K562 (cell line): ENCODE measurements at regions not wholly inside any gene's neighbourhood (a gene's known extent, or its start where the extent isn't known, plus 50 kb on each side); places are given as distances from the start of the nearest gene placed in this dataset.
A peak's percentile ranks its signal among the peaks of the same experiment; 100 is the strongest.

Source experiments
- CREB1 ChIP-seq, 2 experiments: sonication (generic) in 1 of 2; formaldehyde crosslinking in 1 of 2; IDR thresholded peaks; 2 replicates each; pipeline versions ENCODE4 v1.6.1 to v1.8.0; 2012 to 2022; ENCODE audit warnings: inconsistent platforms in 1 of 2, mild to moderate bottlenecking in 1 of 2, missing genetic modification reagents in 1 of 2, moderate library complexity in 1 of 2
- FOXK2 ChIP-seq, 2 experiments: fragments of 450-650 bp; IDR thresholded peaks in 1 of 2; conservative IDR thresholded peaks in 1 of 2; 2 replicates each; pipeline ENCODE4 v1.6.1; 2016; ENCODE audit warnings: low read depth in 2 of 2, mild to moderate bottlenecking in 1 of 2
- IRF2 ChIP-seq: sonication (generic); formaldehyde crosslinking; IDR thresholded peaks from 2 replicates; pipeline ENCODE4 v1.8.1; 2022; ENCODE audit warnings: mild to moderate bottlenecking, missing genetic modification reagents
- KLF16 ChIP-seq: IDR thresholded peaks from 2 replicates; pipeline ENCODE4 v1.6.1; 2016; ENCODE audit warnings: antibody characterized with exemption
- MAFF ChIP-seq: IDR thresholded peaks from 2 replicates; pipeline ENCODE4 v1.6.1; 2012; ENCODE audit warnings: low read length, improper control_type of control experiment
- MEF2D ChIP-seq: conservative IDR thresholded peaks from 2 replicates; pipeline ENCODE4 v1.6.1; 2016; ENCODE audit warnings: low read depth, missing genetic modification characterization, missing compliant biosample characterization
- MTA1 ChIP-seq: fragments of 450-650 bp; IDR thresholded peaks from 2 replicates; pipeline ENCODE4 v1.6.1; 2017; ENCODE audit warnings: borderline replicate concordance
- NFRKB ChIP-seq: fragments of 450-650 bp; IDR thresholded peaks from 2 replicates; pipeline ENCODE4 v1.6.1; 2016; ENCODE audit warnings: low read depth
- PCBP2 ChIP-seq: fragments of 200-400 bp; formaldehyde crosslinking; IDR thresholded peaks from 2 replicates; pipeline ENCODE4 v1.6.1; 2018; ENCODE audit warnings: low read length, low read depth, mild to moderate bottlenecking, moderate library complexity; ENCODE audit not compliant: poor library complexity, severe bottlenecking
- TBL1XR1 ChIP-seq, 2 experiments: IDR thresholded peaks; 2 replicates each; pipeline ENCODE4 v1.6.1; 2012; ENCODE audit warnings: improper control_type of control experiment in 2 of 2, low read length in 2 of 2, mild to moderate bottlenecking in 1 of 2
- ZBTB7A ChIP-seq: IDR thresholded peaks from 2 replicates; pipeline ENCODE4 v1.6.1; 2011; ENCODE audit warnings: low read depth, mild to moderate bottlenecking, low read length, moderate library complexity, borderline replicate concordance; ENCODE audit not compliant: control insufficient read depth
- ZSCAN29 ChIP-seq: fragments of 450-650 bp; IDR thresholded peaks from 2 replicates; pipeline ENCODE4 v1.6.1; 2017
- TF ChIP-seq, protein P1 (sequence below): fragments of 450-650 bp; conservative IDR thresholded peaks from 2 replicates; pipeline ENCODE4 v1.6.1; 2016; ENCODE audit warnings: missing genetic modification characterization, low read depth, mild to moderate bottlenecking, control low read depth, missing compliant biosample characterization
- TF ChIP-seq, protein P2 (sequence below), 2 experiments: fragments of 450-650 bp; conservative IDR thresholded peaks; 2 replicates each; pipeline ENCODE4 v1.6.1; 2017; ENCODE audit warnings: mild to moderate bottlenecking in 2 of 2, moderate library complexity in 2 of 2
- TF ChIP-seq, protein P3 (sequence below): fragments of 450-650 bp; formaldehyde crosslinking; IDR thresholded peaks from 2 replicates; pipeline ENCODE4 v1.4.0; 2022; ENCODE audit warnings: missing genetic modification characterization
- TF ChIP-seq, protein P4 (sequence below), 2 experiments: IDR thresholded peaks; 2 replicates each; pipeline ENCODE4 v1.6.1; 2011; ENCODE audit warnings: borderline replicate concordance in 1 of 2, control low read depth in 1 of 2, low read depth in 1 of 2, low read length in 1 of 2, mild to moderate bottlenecking in 1 of 2, mixed read lengths in 1 of 2, moderate library complexity in 1 of 2; ENCODE audit not compliant: insufficient read depth in 1 of 2, insufficient read length in 1 of 2, poor library complexity in 1 of 2, severe bottlenecking in 1 of 2; ENCODE audit errors: extremely low read depth in 1 of 2
- TF ChIP-seq, protein P5 (sequence below), 2 experiments: fragments of 250-450 bp in 1 of 2; fragments of 450-650 bp in 1 of 2; sonication (Bioruptor Pico) in 1 of 2; IDR thresholded peaks; 2 replicates each; pipeline versions ENCODE4 v1.6.1 to v1.8.0; 2016 to 2021; ENCODE audit warnings: mild to moderate bottlenecking in 2 of 2, moderate library complexity in 2 of 2, missing compliant biosample characterization in 1 of 2, missing genetic modification characterization in 1 of 2

DNA sequence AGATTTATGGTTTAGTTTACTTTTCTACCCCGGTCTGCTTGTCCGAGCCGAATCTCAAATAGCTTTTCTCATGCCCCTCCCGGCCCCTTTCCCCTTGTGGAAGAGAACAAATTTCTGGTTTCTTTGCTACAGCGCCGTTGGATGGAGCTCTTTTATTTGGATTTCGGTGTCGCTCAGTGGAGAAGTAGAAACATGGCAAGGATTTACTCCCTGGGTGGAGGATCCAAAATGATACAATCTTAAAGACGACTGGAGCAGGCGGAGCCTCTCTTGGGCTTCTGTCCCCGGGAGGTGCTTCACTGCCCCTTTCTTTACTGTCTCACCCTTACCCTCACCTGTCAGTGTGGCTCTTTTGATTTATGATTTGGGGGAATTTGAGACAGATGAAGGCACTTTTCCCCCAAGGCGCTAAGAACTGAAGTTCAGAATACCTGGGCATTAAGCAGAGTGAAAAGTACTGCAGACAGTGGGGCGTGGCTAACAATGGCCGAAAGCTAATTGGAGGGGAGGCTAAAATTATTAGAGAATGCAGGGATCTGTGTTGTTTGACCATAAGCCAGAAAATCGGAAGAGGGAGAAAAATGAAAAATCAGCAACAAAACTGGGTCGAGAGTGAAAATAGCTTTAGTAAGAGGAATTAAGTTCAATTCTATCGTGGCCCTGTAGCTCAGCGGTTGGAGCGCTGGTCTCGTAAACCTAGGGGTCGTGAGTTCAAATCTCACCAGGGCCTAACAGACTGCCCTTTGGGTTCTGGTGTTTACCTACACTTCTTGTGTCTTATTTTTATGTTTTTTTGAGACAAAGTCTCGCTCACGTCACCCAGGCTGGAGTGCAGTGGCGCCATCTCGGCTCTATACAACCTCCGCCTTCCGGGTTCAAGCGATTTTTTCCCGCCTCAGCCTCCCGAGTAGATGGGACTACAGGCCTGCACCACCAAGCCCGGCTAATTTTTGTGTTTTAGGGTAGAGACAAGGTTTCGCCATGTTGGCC, 145.1 kb upstream of the ZNF184 start (continued):
- TF ChIP-seq, protein P1, sequence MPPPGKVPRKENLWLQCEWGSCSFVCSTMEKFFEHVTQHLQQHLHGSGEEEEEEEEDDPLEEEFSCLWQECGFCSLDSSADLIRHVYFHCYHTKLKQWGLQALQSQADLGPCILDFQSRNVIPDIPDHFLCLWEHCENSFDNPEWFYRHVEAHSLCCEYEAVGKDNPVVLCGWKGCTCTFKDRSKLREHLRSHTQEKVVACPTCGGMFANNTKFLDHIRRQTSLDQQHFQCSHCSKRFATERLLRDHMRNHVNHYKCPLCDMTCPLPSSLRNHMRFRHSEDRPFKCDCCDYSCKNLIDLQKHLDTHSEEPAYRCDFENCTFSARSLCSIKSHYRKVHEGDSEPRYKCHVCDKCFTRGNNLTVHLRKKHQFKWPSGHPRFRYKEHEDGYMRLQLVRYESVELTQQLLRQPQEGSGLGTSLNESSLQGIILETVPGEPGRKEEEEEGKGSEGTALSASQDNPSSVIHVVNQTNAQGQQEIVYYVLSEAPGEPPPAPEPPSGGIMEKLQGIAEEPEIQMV (tag): 0 out of 2 replicates have a peak, but pooled peaks have one; percentile 9
- TF ChIP-seq TBL1XR1 (IDR thresholded peaks at IDR 0.05; ENCODE audit: low read length in 2 of 2) (peak in 1 of 2 experiments; percentile 83; a peak in 1 of 4 replicates), IRF2 (CRISPR knock-in tag) (no peak), MAFF (peak; percentile 16; the same call in 1 of the 2 replicates), ZBTB7A (0 out of 2 replicates have a peak, but pooled peaks have one; percentile 22), NFRKB (0 out of 2 replicates have a peak, but pooled peaks have one; percentile 31), ZSCAN29 (no peak; the same call in 1 of the 2 replicates), PCBP2 (no peak), CREB1 (IDR thresholded peaks at IDR 0.05) (0 out of 2 replicates have a peak, but pooled peaks have one; percentile 36), CREB1 (CRISPR knock-in tag; IDR thresholded peaks at IDR 0.05) (no peak), MTA1 (peak; percentile 57; the same call in 1 of the 2 replicates), KLF16 (no peak), FOXK2 (conservative IDR thresholded peaks at IDR 0.05 in 1 of 2, IDR thresholded peaks at IDR 0.05 in 1 of 2; ENCODE audit: low read depth in 2 of 2) (peak; percentile 38 to 41), MEF2D (tag) (0 out of 2 replicates have a peak, but pooled peaks have one; percentile 30)
- TF ChIP-seq, protein P2, sequence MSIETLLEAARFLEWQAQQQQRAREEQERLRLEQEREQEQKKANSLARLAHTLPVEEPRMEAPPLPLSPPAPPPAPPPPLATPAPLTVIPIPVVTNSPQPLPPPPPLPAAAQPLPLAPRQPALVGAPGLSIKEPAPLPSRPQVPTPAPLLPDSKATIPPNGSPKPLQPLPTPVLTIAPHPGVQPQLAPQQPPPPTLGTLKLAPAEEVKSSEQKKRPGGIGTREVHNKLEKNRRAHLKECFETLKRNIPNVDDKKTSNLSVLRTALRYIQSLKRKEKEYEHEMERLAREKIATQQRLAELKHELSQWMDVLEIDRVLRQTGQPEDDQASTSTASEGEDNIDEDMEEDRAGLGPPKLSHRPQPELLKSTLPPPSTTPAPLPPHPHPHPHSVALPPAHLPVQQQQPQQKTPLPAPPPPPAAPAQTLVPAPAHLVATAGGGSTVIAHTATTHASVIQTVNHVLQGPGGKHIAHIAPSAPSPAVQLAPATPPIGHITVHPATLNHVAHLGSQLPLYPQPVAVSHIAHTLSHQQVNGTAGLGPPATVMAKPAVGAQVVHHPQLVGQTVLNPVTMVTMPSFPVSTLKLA (conservative IDR thresholded peaks at IDR 0.05): peak; percentile 24 to 32; a peak in 1 of 4 replicates
- TF ChIP-seq, protein P3, sequence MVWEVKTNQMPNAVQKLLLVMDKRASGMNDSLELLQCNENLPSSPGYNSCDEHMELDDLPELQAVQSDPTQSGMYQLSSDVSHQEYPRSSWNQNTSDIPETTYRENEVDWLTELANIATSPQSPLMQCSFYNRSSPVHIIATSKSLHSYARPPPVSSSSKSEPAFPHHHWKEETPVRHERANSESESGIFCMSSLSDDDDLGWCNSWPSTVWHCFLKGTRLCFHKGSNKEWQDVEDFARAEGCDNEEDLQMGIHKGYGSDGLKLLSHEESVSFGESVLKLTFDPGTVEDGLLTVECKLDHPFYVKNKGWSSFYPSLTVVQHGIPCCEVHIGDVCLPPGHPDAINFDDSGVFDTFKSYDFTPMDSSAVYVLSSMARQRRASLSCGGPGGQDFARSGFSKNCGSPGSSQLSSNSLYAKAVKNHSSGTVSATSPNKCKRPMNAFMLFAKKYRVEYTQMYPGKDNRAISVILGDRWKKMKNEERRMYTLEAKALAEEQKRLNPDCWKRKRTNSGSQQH (CRISPR knock-in tag): no peak
- TF ChIP-seq, protein P4, sequence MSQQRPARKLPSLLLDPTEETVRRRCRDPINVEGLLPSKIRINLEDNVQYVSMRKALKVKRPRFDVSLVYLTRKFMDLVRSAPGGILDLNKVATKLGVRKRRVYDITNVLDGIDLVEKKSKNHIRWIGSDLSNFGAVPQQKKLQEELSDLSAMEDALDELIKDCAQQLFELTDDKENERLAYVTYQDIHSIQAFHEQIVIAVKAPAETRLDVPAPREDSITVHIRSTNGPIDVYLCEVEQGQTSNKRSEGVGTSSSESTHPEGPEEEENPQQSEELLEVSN (IDR thresholded peaks at IDR 0.05; ENCODE audit: borderline replicate concordance in 1 of 2, extremely low read depth in 1 of 2, insufficient read depth in 1 of 2, insufficient read length in 1 of 2, low read depth in 1 of 2, low read length in 1 of 2, poor library complexity in 1 of 2, severe bottlenecking in 1 of 2): no peak
- TF ChIP-seq, protein P5, sequence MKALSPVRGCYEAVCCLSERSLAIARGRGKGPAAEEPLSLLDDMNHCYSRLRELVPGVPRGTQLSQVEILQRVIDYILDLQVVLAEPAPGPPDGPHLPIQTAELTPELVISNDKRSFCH (CRISPR knock-in tag; IDR thresholded peaks at IDR 0.05): no peak
- TF ChIP-seq, protein P5 (tag; IDR thresholded peaks at IDR 0.05): 0 out of 2 replicates have a peak, but pooled peaks have one; percentile 22
